Lower lobe of right lung (tissue), 2 donors: ENCODE measurements at regions not wholly inside any gene's neighbourhood (a gene's known extent, or its start where the extent isn't known, plus 50 kb on each side); places are given as distances from the start of the nearest gene placed in this dataset.

Source experiments
- ATAC-seq, 2 donors: fragments of 200-7000 bp; cut with Tn5 transposase; one replicate each; pipeline ENCODE4 v1.9.1; 2020 to 2022; ENCODE audit warnings: mild to moderate bottlenecking in 2 of 2, moderate library complexity in 2 of 2
- DNase-seq: peaks from one replicate; pipeline ENCODE4 v3.0.0-alpha.2; 2020
- H3K27ac ChIP-seq: fragments of 200-600 bp; one replicate; pipeline ENCODE4 v1.8.0; 2022
- H3K27me3 ChIP-seq: fragments of 200-600 bp; one replicate; pipeline ENCODE4 v1.8.0; 2022; ENCODE audit warnings: low read depth
- H3K36me3 ChIP-seq: fragments of 200-600 bp; one replicate; pipeline ENCODE4 v1.8.0; 2022; ENCODE audit warnings: mild to moderate bottlenecking
- H3K4me1 ChIP-seq: fragments of 200-600 bp; one replicate; pipeline ENCODE4 v1.8.0; 2022
- H3K4me3 ChIP-seq: fragments of 200-600 bp; one replicate; pipeline ENCODE4 v1.8.0; 2022; ENCODE audit warnings: mild to moderate bottlenecking
- H3K9me3 ChIP-seq: fragments of 200-600 bp; one replicate; pipeline ENCODE4 v1.8.0; 2022
- CTCF ChIP-seq: fragments of 200-600 bp; IDR thresholded peaks from one replicate; pipeline ENCODE4 v1.8.0; 2022; ENCODE audit warnings: antibody characterized with exemption, mild to moderate bottlenecking
- intact Hi-C: fragments of 100-400 bp; cut with DNase I; formaldehyde crosslinking; loops from one replicate; pipeline ENCODE4 v1.11.0; 2022
- donor health status: DM: no; HTN: yes; CAD: no; lungs with severe emphysema.

- H3K4me1 ChIP-seq: peaks cover 4% of the 10 kb centered on the region
- no peaks in the 10 kb centered on the region for H3K36me3 ChIP-seq
- intact Hi-C loops: no loop called here
- TF ChIP-seq CTCF: no peak
- H3K4me3 ChIP-seq: no peak overlapping the region
- no peak overlapping the region for H3K27ac ChIP-seq
- H3K9me3 ChIP-seq: no peaks in the 10 kb centered on the region
- no peak for ATAC-seq
- no peaks in the 10 kb centered on the region for H3K27me3 ChIP-seq
- DNase-seq: no peak
Observed at GRCh38 chr9:79989079-79989478, 417.3 kb downstream of the TLE4 start.

GRCh38 chr9:79988126-79988525 lies 416.4 kb downstream of the TLE4 start:
- DNase-seq (no peak), ATAC-seq (no peak)
- H3K27ac ChIP-seq: no peak overlapping the region
- H3K9me3 ChIP-seq: no peaks in the 10 kb centered on the region
- no peak for TF ChIP-seq CTCF
- no peak overlapping the region for H3K4me3 ChIP-seq
- H3K4me1 ChIP-seq: peaks cover 4% of the 10 kb centered on the region
- no peaks in the 10 kb centered on the region for H3K27me3 ChIP-seq
- intact Hi-C loops: no loop called here
- H3K36me3 ChIP-seq: no peaks in the 10 kb centered on the region

GRCh38 chr9:79986437-79986836 lies 414.7 kb downstream of the TLE4 start:
- no peak for TF ChIP-seq CTCF
- peaks cover 4% of the 10 kb centered on the region for H3K4me1 ChIP-seq
- H3K27me3 ChIP-seq: no peaks in the 10 kb centered on the region
- no peak overlapping the region for H3K4me3 ChIP-seq
- DNase-seq (no peak), ATAC-seq (no peak)
- H3K36me3 ChIP-seq: no peaks in the 10 kb centered on the region
- no peak overlapping the region for H3K27ac ChIP-seq
- H3K9me3 ChIP-seq: no peaks in the 10 kb centered on the region
- intact Hi-C loops: no loop called here

- no peak overlapping the region for H3K4me3 ChIP-seq
- ATAC-seq: no peak
- intact Hi-C loops: no loop called here
- no peak for DNase-seq
- no peaks in the 10 kb centered on the region for H3K27me3 ChIP-seq
- no peaks in the 10 kb centered on the region for H3K9me3 ChIP-seq
- TF ChIP-seq CTCF: no peak
- no peaks in the 10 kb centered on the region for H3K36me3 ChIP-seq
- H3K27ac ChIP-seq: no peak overlapping the region
- no peaks in the 10 kb centered on the region for H3K4me1 ChIP-seq
Observed at GRCh38 chr9:79985772-79986171, 414.0 kb downstream of the TLE4 start.

GRCh38 chr9:79985264-79985663 lies 413.5 kb downstream of the TLE4 start:
- no peak for TF ChIP-seq CTCF
- no peak for DNase-seq
- no peaks in the 10 kb centered on the region for H3K27me3 ChIP-seq
- no peak overlapping the region for H3K27ac ChIP-seq
- intact Hi-C loops: no loop called here
- H3K4me3 ChIP-seq: no peak overlapping the region
- ATAC-seq: no peak
- no peaks in the 10 kb centered on the region for H3K4me1 ChIP-seq
- H3K36me3 ChIP-seq: no peaks in the 10 kb centered on the region
- no peaks in the 10 kb centered on the region for H3K9me3 ChIP-seq
